HG03280 (cell line): ENCODE measurements at regions not wholly inside any gene's neighbourhood (a gene's known extent, or its start where the extent isn't known, plus 50 kb on each side); places are given as distances from the start of the nearest gene placed in this dataset.
"Not testable (repeated sequence)": the region's sequence is repeated elsewhere in the genome, so short reads cannot be mapped to it uniquely, and the experiment has no call there.

Experiments
- ATAC-seq: cut with Tn5 transposase; IDR thresholded peaks from one replicate; pipeline ENCODE4 v1.9.1; 2021; ENCODE audit warnings: mild to moderate bottlenecking, moderate library complexity; ENCODE audit not compliant: unreplicated experiment

DNA sequence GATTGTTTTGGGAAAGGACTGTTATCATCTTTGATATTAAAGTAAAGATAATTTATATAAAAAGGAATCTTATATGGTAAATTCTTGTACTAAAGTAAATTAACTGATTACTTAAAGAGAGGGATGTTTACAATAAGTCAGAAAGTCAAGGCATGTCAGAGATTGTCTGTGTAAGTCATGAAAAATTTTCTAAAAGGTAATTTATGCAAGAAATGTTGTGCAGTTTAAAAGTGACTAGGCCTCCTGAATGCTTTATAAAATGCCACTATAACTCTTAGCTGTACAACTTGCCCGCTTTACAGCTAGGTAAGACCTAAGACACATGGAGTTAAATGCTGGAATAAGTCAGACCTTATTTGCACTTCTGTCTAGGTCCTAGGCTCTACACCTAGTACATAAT lies 692.9 kb downstream of the GBE1 start:
- ATAC-seq, result no peak

DNA sequence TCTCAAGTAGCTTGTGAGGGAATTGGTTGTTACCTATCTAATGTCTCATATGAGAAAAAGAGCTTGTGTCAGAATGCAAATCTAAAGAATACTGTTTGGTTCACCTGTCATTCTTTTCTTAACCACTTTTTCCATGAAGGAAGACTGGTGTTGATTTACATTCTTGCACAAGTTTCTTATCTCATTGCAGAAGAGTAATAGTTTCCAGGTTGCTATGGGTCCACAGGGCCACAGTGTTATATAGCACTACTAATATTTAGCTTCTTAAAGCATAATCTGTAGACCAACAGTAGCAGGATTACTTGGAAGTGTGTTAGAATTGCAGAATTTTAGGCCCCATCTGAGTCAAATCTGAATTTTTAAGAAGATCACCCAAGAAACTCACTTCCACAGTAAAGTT lies 697.5 kb downstream of the GBE1 start:
- ATAC-seq, result no peak

DNA sequence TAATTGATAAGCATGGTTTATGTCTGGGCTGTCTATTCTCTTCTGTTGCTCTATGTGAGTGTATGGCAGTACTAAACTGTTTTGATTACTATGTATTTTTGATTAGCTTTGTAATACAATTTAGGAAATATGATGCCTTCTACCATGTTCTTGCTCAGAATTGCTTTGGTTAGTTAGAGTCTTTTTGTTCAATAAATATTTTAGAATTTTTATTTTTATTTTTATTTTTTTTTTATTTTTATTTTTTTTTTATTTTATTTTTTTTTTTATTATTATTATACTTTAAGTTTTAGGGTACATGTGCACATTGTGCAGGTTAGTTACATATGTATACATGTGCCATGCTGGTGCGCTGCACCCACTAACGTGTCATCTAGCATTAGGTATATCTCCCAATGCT lies 710.3 kb downstream of the GBE1 start:
- not testable (repeated sequence) for ATAC-seq

DNA sequence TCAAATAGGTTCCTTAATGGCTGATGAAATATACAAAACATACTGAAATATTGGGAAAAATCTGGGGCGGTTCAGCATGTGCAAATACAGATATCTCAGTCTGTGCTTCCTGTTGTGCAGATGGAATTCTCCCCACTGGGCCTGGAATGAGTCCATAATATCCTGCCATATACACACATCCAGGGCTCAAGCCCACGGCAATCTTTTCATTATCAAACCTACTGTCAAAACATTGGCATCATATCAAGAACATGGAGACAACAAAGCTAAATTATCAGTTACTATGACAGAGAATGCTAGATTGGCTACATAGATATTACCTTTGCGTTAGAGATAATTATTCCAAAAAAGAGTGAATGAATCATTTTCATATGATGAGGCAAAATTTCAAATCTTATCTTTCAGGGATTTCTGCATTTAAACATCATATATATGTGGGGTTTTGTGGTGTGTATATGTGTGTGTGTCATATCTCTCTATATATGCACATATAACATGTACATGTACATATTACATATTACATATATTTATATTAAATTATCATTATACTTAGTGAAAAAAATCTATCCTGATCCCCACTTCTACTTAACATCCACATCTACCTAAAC lies 713.3 kb downstream of the GBE1 start:
- no peak for ATAC-seq

DNA sequence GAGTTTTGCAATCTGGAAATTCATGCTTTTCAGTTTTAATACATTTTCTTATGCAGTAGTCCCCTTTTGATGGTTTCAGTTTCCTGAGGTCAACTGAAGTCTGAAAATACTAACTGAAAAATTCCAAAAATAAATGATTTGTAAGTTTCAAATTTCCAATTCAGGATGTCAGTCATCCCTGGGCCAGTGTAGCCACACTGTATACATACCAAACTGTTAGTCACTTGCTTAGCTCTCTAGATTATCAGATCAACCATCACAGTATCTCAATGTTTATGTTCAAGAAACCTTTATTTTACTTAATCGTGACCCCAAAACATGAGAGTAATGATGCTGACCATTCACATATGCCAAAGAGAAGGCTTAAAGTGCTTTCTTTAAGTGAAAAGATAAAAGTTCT lies 715.5 kb downstream of the GBE1 start:
- no peak for ATAC-seq

DNA sequence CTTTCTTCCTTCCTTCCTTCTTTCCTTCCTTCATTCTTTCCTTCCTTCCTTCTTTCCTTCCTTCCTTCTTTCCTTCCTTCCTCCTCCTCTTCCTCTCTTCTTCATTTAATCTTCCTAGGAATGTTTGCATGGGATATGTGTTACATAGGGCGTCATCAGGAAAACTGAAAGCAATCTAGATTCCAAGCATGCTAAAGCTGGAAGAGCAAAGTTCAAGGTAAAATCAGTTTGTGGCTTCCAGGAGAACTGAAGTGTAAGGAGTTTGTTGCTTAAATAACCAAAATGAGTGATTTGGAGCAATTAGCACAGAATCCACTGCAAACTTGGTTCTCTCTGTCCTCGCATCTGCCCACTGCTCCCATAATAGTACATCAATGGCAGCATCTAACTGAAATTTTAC lies 716.2 kb downstream of the GBE1 start:
- no peak for ATAC-seq

DNA sequence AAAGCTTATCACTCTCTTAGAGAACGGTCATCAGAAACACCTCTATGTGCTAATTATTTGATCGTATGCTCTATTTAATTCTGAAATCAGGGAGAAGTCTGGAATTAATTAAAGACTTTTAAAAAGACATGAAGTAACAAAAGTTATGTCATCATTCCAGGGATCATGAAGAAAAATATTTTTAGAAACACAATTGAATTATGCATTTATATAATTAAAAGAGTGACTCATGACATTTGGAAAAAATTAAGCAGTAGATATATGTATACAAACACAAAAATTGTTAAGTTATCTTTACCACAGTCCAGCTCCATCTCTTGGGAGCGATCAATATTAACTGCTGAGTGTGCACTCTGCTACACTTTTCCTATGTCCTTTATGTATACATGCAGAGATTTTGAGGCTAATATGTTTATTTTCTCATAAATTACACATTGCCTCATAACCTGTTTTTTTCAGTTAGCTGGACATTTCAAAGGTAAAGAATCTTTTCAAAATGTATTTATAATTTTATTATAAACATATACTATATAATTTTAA lies 717.7 kb downstream of the GBE1 start:
- no peak for ATAC-seq

DNA sequence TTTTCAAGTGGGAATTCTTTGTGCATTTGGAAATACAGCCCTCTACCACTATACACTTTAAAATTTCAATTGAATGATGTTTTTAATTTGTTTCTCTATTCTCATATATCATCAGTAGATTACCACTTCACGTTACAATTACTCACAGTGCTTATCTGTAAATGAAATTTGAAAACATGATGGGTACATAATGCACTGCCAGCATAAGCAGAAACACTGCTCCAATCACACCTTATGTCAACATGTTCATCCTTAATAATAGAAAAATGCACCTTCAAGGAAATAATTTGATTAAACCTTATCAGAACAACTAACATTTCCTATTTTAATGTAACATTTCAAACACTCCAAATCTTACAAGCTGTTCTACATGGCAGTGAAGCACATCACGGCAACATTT lies 718.4 kb downstream of the GBE1 start:
- ATAC-seq, result no peak

DNA sequence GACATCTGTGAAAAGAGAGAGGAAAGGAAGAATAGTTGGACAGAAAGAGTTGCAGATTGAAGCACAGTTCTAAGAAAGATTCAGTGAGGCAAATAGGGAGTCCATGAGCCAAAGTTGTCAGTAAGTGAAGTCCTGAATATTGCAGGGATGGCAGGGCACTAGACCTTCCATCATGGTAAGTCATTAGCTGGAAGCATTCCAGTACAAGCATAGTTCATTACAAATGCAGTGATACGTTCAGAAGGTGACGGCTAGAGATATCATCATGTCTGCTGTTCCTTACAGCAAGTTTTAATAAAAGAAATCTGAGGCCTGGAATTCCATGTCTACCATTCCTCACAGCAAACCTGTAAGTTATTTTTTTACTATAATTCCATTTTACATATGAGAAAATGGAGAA lies 720.1 kb downstream of the GBE1 start:
- no peak for ATAC-seq

DNA sequence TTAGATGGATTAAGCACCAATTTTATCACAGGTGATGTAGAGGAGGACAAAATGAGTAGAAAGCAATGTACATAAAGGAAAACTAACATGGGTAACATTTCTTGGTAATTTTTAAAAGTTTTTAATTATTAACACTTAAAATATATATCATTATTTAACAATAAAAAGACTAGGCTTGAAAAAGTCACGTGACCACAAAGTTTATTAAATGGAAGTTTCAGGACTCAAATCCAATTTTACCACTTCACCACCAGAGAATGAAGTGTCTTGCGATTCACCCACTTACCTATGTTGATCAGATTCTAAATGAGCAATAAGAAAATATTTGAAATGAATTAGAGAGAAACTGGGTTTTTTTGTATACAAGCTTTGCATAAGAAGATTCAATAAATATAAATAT lies 721.3 kb downstream of the GBE1 start:
- ATAC-seq, result no peak

DNA sequence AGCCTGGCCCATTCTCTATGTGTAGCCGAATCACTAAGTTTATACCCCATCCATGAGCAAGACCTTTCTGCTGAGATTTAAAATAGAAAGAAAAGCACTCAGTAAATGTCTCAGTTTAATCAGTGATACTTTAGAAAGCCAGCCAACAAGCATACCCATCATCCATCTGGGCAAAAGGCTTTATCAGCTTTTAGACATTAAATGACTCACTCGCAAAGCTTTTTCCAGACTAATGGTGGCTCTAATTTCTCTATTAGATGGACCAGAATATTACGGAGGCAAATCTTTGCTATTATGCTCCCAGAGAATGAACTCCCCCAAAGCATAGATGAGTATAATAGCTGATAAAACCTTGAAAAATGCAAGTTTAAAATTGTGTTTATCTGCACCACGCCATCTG lies 727.8 kb downstream of the GBE1 start:
- ATAC-seq, result no peak

DNA sequence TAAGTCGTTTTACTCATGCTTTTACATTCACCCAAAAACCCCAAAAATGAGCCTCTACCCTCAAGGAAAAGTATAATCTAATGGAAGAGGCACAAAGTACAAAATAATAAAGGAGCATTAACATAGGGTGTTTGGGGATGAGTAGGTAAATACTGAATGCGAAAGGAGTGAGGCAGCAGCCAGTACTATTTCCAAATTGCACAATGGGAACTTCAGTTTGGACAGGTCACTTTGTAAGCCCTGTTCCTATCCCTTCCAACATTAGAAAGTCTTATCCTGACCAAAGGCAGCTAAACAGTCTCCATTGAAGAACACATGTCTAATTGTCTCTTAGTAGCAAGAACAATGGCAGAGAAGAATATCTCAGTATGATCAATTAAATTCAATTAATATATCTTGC lies 728.3 kb downstream of the GBE1 start:
- ATAC-seq, result no peak

DNA sequence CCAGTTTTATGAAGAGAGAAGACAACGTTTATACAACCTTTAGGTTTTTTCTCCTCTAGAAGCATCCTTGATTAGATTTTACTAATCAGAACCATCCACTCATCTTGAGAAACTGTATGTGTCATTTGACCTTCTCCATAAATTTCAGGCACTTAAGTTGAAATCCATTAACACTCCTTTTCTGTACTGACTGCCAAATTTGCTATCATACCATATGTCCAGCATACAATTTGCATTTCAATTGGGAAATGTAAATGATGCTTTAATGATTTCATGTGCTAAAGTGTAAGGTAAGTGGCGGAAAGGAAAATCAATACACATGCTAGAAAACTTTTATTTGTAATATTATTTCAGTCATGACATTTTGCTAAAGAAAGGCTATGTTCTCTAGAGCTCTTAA lies 731.6 kb downstream of the GBE1 start:
- ATAC-seq, result no peak

DNA sequence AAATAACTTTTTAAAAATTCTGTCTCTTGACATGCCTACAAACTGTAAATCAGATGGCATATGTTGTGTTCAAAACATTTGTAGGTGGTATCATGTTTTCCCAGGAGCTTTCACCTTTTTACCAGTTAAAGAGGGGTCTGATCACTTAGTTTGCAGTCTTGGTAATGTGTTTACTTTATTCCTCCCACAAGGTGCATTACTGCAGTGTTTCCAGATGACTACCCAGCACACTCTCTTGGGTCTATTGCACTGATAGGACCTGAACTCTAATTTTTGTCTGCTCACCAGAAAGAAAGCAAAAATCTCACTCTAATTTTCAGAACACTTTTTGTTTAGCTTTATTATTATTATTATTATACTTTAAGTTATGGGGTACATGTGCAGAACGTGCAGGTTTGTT lies 734.1 kb downstream of the GBE1 start:
- ATAC-seq, result no peak

DNA sequence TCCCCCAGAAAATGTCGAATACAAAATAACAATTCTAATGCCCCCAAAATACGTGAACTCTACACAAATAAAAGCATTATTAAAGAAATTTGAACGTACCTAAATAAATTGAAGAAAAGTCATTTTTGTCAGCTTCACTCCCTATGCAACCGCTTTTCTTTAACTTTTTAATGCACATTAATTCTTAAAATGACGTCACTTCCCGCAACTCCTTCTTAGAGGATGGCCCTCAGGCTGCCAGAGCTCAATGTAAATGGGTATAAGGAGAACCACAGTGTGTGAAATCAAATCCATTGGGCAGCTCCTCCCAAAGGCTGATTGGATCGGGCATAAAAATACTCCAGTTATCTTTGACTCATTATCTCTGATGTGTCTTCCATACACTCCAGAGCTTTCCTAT lies 736.9 kb downstream of the GBE1 start:
- ATAC-seq, result no peak

DNA sequence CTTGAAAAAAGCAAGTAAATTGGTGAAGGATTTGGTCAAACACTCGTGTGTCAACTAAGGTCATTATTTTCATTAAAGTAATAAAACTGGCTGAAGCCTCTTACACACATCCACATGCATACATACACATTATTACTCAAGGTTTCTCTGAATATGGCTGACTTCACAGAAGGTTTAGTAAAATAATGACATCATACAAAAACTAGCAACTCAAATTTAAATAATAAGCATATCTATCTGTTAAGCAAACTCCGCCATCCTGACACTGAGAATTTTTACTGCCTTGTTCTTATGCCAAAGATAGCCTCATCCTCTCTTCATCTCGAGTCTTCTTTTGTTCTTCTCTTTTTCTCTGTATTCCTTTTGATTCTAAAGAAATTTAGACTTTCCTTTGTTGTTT lies 739.1 kb downstream of the GBE1 start:
- ATAC-seq, result no peak

DNA sequence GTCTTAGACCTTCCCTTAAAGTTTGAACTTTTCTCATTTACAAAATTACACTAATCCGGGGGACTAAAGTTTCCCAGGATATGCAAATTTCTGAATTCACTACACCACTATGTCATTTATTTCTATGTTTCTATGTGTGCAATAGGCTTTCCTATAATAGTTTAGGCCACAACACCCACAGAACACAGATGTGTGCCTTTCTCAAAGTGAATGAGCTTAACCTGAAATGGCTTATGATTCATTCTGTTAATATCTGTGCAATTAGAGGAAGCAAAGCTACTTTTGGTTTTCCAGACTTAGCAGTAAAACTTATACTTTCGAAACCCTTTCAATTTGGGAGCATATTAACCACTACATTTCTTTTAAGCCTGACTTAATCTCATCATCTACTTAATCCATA lies 748.1 kb downstream of the GBE1 start:
- no peak for ATAC-seq

DNA sequence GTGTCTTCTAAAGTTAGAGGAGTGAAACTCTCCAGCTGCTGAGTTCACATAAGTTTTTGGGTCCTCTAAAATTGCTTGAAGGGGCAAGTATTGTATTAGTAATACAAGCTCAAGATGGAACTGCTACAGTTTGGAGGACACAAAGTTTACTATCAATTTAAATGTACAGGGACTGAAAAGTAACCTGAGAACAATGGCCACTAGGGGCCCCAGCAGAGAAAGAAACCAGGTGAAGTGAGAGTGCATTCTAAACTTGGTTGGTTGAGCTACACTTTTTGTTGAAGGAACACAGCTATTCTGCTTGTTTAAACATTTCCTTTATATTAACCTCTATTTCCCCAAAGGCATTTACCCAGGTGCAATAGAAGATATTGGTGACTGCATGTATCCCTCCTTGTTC lies 755.5 kb downstream of the GBE1 start:
- no peak for ATAC-seq

DNA sequence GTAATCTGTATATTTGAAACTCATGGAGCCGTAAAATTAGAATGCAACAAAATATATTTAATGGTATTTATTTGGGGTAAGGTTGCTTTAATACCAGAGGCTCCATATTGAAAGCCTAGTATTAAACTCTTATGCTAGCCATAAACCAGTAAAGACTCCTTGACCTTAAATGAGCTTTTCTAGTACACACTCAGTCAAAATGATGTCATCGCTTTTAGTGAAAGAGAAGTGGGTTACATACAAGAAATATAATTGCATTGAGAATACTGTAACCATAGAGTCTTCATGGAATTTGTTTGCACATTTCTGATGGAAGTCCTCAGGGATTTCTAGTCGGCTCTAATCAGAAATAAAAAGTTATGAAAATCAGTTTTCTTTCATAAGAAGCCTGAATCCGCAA lies 757.6 kb downstream of the GBE1 start:
- ATAC-seq, result no peak

DNA sequence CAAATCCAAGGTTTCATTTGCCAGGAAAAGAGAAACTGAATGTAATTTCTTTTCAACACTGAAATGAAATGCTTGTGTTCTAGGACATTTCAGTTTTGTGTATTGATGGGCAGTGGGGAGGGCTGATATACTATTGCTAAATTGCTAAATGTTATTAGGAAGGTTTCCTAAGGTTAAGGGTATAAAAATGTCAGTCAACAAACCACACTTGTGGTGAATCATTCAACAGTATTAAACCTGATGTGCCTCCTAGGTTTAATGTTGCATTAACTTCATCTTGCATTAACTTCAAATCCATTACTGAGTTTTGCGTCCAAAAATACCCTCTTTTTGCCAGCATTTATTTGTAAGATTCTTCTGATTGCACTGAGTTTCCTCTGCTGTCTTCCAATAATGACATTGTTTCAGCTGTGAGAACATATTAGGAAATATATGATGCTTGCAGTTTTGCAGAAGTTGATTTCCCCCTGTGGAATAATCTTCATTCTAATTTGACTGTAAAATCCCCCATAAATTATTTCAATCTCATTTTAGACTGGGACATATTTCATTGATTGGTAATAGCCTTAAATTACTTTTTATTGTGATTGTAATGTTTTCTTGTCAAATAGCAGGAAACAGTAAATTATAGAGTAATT lies 758.3 kb downstream of the GBE1 start:
- ATAC-seq, result no peak

DNA sequence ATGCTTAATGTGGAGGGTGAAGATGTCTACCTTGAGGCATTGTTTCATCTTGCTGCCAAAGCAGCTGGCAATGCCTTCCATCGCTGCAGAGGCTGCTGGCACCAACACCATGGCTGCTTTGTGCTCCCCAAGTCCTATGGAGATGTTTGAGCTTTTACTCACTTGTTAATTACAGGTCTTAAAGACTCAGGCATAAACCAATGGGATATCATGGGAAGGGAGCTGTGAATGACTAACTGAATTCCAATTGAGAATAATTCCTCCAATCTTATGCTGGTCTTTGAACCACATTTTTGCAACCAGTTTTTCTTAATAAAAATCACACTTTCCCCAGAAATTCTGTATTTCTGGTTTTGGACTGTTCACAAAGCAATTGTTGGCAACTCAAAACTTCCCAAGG lies 762.0 kb downstream of the GBE1 start:
- ATAC-seq, result no peak

DNA sequence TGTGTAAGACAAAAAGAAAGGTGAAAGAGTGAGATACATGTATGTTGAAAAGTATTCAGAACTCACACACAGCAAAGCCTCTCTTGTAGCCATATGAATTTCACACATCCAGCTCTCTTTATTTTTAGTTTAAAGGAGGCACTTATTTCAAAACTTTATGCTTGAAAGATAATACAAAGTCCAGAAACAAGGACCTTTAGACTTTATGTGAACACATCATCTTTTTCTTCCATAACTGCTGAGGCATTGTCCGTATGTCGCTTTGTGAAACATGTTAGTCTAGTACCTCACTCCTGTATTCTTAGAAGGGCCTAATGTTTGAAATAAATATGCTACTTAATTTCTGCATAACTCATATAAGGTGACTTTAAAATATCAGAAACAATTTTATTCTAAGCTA lies 763.4 kb downstream of the GBE1 start:
- ATAC-seq, result no peak

DNA sequence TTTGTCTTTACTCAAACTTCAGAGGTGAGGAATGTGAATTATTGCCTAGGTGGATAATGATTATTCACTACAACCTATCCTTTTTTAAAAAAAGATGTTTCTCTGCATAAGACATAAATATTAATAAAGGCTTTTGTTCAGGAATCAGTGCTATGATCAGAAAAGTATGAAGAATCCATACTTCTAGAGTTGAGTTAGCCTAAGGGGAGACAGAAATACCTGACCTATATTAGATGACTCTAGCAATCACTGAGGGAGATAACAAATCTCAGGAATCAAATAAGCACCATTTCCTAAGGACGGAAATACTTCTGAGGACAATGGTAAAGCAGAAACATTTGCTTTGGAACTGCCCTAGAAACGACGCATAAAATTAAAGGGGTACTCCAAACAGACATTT lies 763.8 kb downstream of the GBE1 start:
- ATAC-seq, result no peak
